ENCODE measurements at regions not wholly inside any gene's neighbourhood (a gene's known extent, or its start where the extent isn't known, plus 50 kb on each side); places are given as distances from the start of the nearest gene placed in this dataset.

GRCh38 chrY:13082748-13083147, 178.1 kb downstream of the DDX3Y start:
- no peak for ATAC-seq (replicated peaks in 6 of 8)
- Histone ChIP-seq H3K4me3 (no peak overlapping the region), H3K4me1 (replicated peaks in 1 of 2) (no peaks in the 10 kb centered on the region), H3K27ac (no peak overlapping the region)
- in situ Hi-C loops (cut with MboI; ENCODE audit: low pct_unique_long_range_greater_than_20kb in 2 of 9, low sequenced_read_pairs in 9 of 9, unreplicated experiment in 9 of 9) = no loop called here

- Histone ChIP-seq H3K27ac (no peak overlapping the region), H3K4me1 (replicated peaks in 1 of 2) (no peaks in the 10 kb centered on the region), H3K4me3 (no peak overlapping the region)
- in situ Hi-C loops (cut with MboI; ENCODE audit: low pct_unique_long_range_greater_than_20kb in 2 of 9, low sequenced_read_pairs in 9 of 9, unreplicated experiment in 9 of 9) = no loop called here
- ATAC-seq (replicated peaks in 6 of 8) = no peak
- WGBS, 10 experiments = 81 to 100% methylated on average over 2 to 4 of the region's 5 CpGs; no CpG with 5 or more reads in 8 of the 10 experiments
These were observed 186.9 kb downstream of the DDX3Y start for GRCh38 chrY:13091575-13091974.

- in situ Hi-C loops (cut with MboI; ENCODE audit: low pct_unique_long_range_greater_than_20kb in 2 of 9, low sequenced_read_pairs in 9 of 9, unreplicated experiment in 9 of 9) = no loop called here
- Histone ChIP-seq H3K4me3 (no peak overlapping the region), H3K4me1 (replicated peaks in 1 of 2) (no peaks in the 10 kb centered on the region), H3K27ac (no peak overlapping the region)
- 20% methylated on average over 1 of the region's 2 CpGs; no CpG with 5 or more reads in 9 of the 10 experiments for WGBS, 10 experiments
- no peak for ATAC-seq (replicated peaks in 6 of 8)
These were observed 188.3 kb downstream of the DDX3Y start for GRCh38 chrY:13092986-13093385.

- WGBS, 10 experiments = 0 to 67% (median 20%) methylated on average over 2 to 3 of the region's 3 CpGs; no CpG with 5 or more reads in 6 of the 10 experiments
- in situ Hi-C loops (cut with MboI; ENCODE audit: low pct_unique_long_range_greater_than_20kb in 2 of 9, low sequenced_read_pairs in 9 of 9, unreplicated experiment in 9 of 9) = no loop called here
- no peak overlapping the region for H3K27ac ChIP-seq
These were observed 188.8 kb downstream of the DDX3Y start for GRCh38 chrY:13093461-13093860.

GRCh38 chrY:13094411-13094810, 189.7 kb downstream of the DDX3Y start:
- Histone ChIP-seq H3K4me1 (replicated peaks in 1 of 2) (no peaks in the 10 kb centered on the region), H3K27ac (no peak overlapping the region), H3K4me3 (no peak overlapping the region)
- 20% methylated on average over 1 of the region's 1 CpG; no CpG with 5 or more reads in 9 of the 10 experiments for WGBS, 10 experiments
- in situ Hi-C loops (cut with MboI; ENCODE audit: low pct_unique_long_range_greater_than_20kb in 2 of 9, low sequenced_read_pairs in 9 of 9, unreplicated experiment in 9 of 9) = no loop called here
- no peak for ATAC-seq (replicated peaks in 6 of 8)

More at GRCh38 chrY:13093461-13093860, 188.8 kb downstream of the DDX3Y start:
- Histone ChIP-seq H3K4me3 (no peak overlapping the region), H3K4me1 (replicated peaks in 1 of 2) (no peaks in the 10 kb centered on the region)
- ATAC-seq (replicated peaks in 6 of 8) = no peak

GRCh38 chrY:13094904-13095600, 190.4 kb downstream of the DDX3Y start:
- peak in 1 of 8 experiments; percentile 33 for ATAC-seq (replicated peaks in 6 of 8)
- no peak overlapping the region for H3K4me3 ChIP-seq
- 0 to 82% (median 20%) methylated on average over 1 to 3 of the region's 3 CpGs; no CpG with 5 or more reads in 3 of the 10 experiments for WGBS, 10 experiments
- H3K4me1 ChIP-seq (replicated peaks in 1 of 2) = no peaks in the 10 kb centered on the region
- H3K27ac ChIP-seq = no peak overlapping the region
- in situ Hi-C loops (cut with MboI; ENCODE audit: low pct_unique_long_range_greater_than_20kb in 2 of 9, low sequenced_read_pairs in 9 of 9, unreplicated experiment in 9 of 9) = no loop called here

GRCh38 chrY:13126881-13127456, 222.3 kb downstream of the DDX3Y start:
- ATAC-seq (replicated peaks in 6 of 8) = peak in 1 of 8 experiments; percentile 17
- in situ Hi-C loops (cut with MboI; ENCODE audit: low pct_unique_long_range_greater_than_20kb in 2 of 9, low sequenced_read_pairs in 9 of 9, unreplicated experiment in 9 of 9) = no loop called here
- Histone ChIP-seq H3K27ac (no peak overlapping the region), H3K4me1 (replicated peaks in 1 of 2) (no peaks in the 10 kb centered on the region), H3K4me3 (no peak overlapping the region)
- WGBS, 10 experiments = 60 to 100% (median 92%) methylated on average over 1 to 2 of the region's 5 CpGs; no CpG with 5 or more reads in 7 of the 10 experiments

GRCh38 chrY:13127476-13127875, 222.8 kb downstream of the DDX3Y start:
- ATAC-seq (replicated peaks in 6 of 8) = no peak
- H3K4me3 ChIP-seq = no peak overlapping the region
- H3K4me1 ChIP-seq (replicated peaks in 1 of 2) = no peaks in the 10 kb centered on the region
- in situ Hi-C loops (cut with MboI; ENCODE audit: low pct_unique_long_range_greater_than_20kb in 2 of 9, low sequenced_read_pairs in 9 of 9, unreplicated experiment in 9 of 9) = no loop called here
- H3K27ac ChIP-seq = no peak overlapping the region

- in situ Hi-C loops (cut with MboI; ENCODE audit: low pct_unique_long_range_greater_than_20kb in 2 of 9, low sequenced_read_pairs in 9 of 9, unreplicated experiment in 9 of 9) = no loop called here
- ATAC-seq (replicated peaks in 6 of 8) = peak in 2 of 8 experiments; percentile 46 to 51
- no peak overlapping the region for H3K27ac ChIP-seq
These were observed 244.5 kb downstream of the DDX3Y start for GRCh38 chrY:13149148-13149547.

GRCh38 chrY:13167698-13168097, 263.0 kb downstream of the DDX3Y start:
- no peaks in the 10 kb centered on the region for H3K4me1 ChIP-seq (replicated peaks in 1 of 2)
- in situ Hi-C loops (cut with MboI; ENCODE audit: low pct_unique_long_range_greater_than_20kb in 2 of 9, low sequenced_read_pairs in 9 of 9, unreplicated experiment in 9 of 9) = no loop called here
- H3K4me3 ChIP-seq = no peak overlapping the region
- WGBS, 10 experiments = 60% methylated on average over 1 of the region's 1 CpG; no CpG with 5 or more reads in 9 of the 10 experiments
- ATAC-seq (replicated peaks in 6 of 8) = no peak
- H3K27ac ChIP-seq = no peak overlapping the region

More at GRCh38 chrY:13149148-13149547, 244.5 kb downstream of the DDX3Y start:
- Histone ChIP-seq H3K4me3 (no peak overlapping the region), H3K4me1 (replicated peaks in 1 of 2) (no peaks in the 10 kb centered on the region)

- ATAC-seq (replicated peaks in 6 of 8) = no peak
- WGBS, 10 experiments = 20% methylated on average over 1 of the region's 1 CpG; no CpG with 5 or more reads in 9 of the 10 experiments
- no peak overlapping the region for H3K27ac ChIP-seq
- in situ Hi-C loops (cut with MboI; ENCODE audit: low pct_unique_long_range_greater_than_20kb in 2 of 9, low sequenced_read_pairs in 9 of 9, unreplicated experiment in 9 of 9) = no loop called here
- no peaks in the 10 kb centered on the region for H3K4me1 ChIP-seq (replicated peaks in 1 of 2)
- H3K4me3 ChIP-seq = no peak overlapping the region
These were observed 263.6 kb downstream of the DDX3Y start for GRCh38 chrY:13168257-13168656.

All from motor neuron (in vitro differentiated cells).